Mesendoderm (in vitro differentiated cells): ENCODE measurements at regions not wholly inside any gene's neighbourhood (a gene's known extent, or its start where the extent isn't known, plus 50 kb on each side); places are given as distances from the start of the nearest gene placed in this dataset.

ENCODE experiments used
- DNase-seq: peaks from one replicate; pipeline ENCODE4 v3.0.0; 2013
- H2AK5ac ChIP-seq: 2 replicates; pipeline ENCODE4 v1.6.1; 2013; ENCODE audit warnings: low read length, inconsistent platforms
- H2BK120ac ChIP-seq: 2 replicates; pipeline ENCODE4 v1.6.1; 2013; ENCODE audit warnings: low read depth, mild to moderate bottlenecking, low read length, moderate library complexity, mixed read lengths
- H2BK15ac ChIP-seq: replicated peaks from 2 replicates; pipeline ENCODE4 v1.6.1; 2013; ENCODE audit warnings: low read depth, mild to moderate bottlenecking, moderate library complexity
- H2BK5ac ChIP-seq: 2 replicates; pipeline ENCODE4 v1.6.1; 2013; ENCODE audit warnings: low read length, inconsistent platforms
- H3K18ac ChIP-seq: 2 replicates; pipeline ENCODE4 v1.6.1; 2013; ENCODE audit warnings: mild to moderate bottlenecking, low read length, mixed read lengths
- H3K23ac ChIP-seq: one replicate; pipeline ENCODE4 v1.6.1; 2013; ENCODE audit warnings: low read length
- H3K27ac ChIP-seq: 2 replicates; pipeline ENCODE4 v1.5.1; 2013; ENCODE audit warnings: low read depth, mild to moderate bottlenecking, inconsistent platforms, low read length, moderate library complexity
- H3K27me3 ChIP-seq: 2 replicates; pipeline ENCODE4 v1.6.1; 2013; ENCODE audit warnings: low read length, control low read depth, mild to moderate bottlenecking, inconsistent platforms; ENCODE audit not compliant: insufficient read depth, poor library complexity
- H3K36me3 ChIP-seq: 2 replicates; pipeline ENCODE4 v1.6.1; 2013; ENCODE audit warnings: low read length, inconsistent platforms; ENCODE audit not compliant: control insufficient read depth, insufficient read depth
- H3K4ac ChIP-seq: one replicate; pipeline ENCODE4 v1.6.1; 2013; ENCODE audit warnings: low read depth, mild to moderate bottlenecking, low read length, moderate library complexity
- H3K4me1 ChIP-seq: 2 replicates; pipeline ENCODE4 v1.6.1; 2013; ENCODE audit warnings: low read depth, low read length, inconsistent platforms; ENCODE audit not compliant: control insufficient read depth
- H3K4me2 ChIP-seq: 2 replicates; pipeline ENCODE4 v1.6.1; 2013; ENCODE audit warnings: low read length
- H3K4me3 ChIP-seq: 2 replicates; pipeline ENCODE4 v1.5.1; 2013; ENCODE audit warnings: mild to moderate bottlenecking, low read length
- H3K56ac ChIP-seq: one replicate; pipeline ENCODE4 v1.6.1; 2013; ENCODE audit warnings: low read length
- H3K79me1 ChIP-seq: 2 replicates; pipeline ENCODE4 v1.6.1; 2013; ENCODE audit warnings: low read length, inconsistent platforms
- H3K79me2 ChIP-seq: 2 replicates; pipeline ENCODE4 v1.6.1; 2013; ENCODE audit warnings: mild to moderate bottlenecking, low read length; ENCODE audit not compliant: control insufficient read depth, insufficient read depth
- H3K9ac ChIP-seq: 2 replicates; pipeline ENCODE4 v1.6.1; 2013; ENCODE audit warnings: low read length, inconsistent platforms
- H4K5ac ChIP-seq: one replicate; pipeline ENCODE4 v1.6.1; 2013; ENCODE audit warnings: low read length
- H4K8ac ChIP-seq: one replicate; pipeline ENCODE4 v1.6.1; 2013; ENCODE audit warnings: low read depth, mild to moderate bottlenecking, control low read depth, low read length, moderate library complexity
- WGBS: extraction: QIAGEN DNeasy Blood & Tissue Kit; methylation state at CpG from one replicate; pipeline ENCODE4 v1.1.7; 2013; ENCODE audit warnings: low lambda C conversion rate, missing lambda C conversion rate; ENCODE audit not compliant: insufficient coverage; ENCODE audit errors: extremely low coverage; 5-methylcytosine and 5-hydroxymethylcytosine counted together

GRCh38 chr4:100117750-100118149 is 72.5 kb downstream of the DDIT4L start:
- Histone ChIP-seq H2AK5ac (no peak overlapping the region), H3K18ac (no peak overlapping the region), H3K79me1 (no peaks in the 10 kb centered on the region), H2BK15ac (no peak overlapping the region), H3K4me2 (no peak overlapping the region), H3K4me3 (no peak overlapping the region), H3K27me3 (no peaks in the 10 kb centered on the region), H4K8ac (no peak overlapping the region), H3K9ac (no peak overlapping the region), H3K56ac (no peak overlapping the region), H2BK120ac (no peak overlapping the region), H2BK5ac (no peak overlapping the region), H3K27ac (no peak overlapping the region), H4K5ac (no peak overlapping the region), H3K23ac (no peak overlapping the region), H3K79me2 (no peaks in the 10 kb centered on the region), H3K4me1 (peaks cover 2% of the 10 kb centered on the region), H3K4ac (no peak overlapping the region), H3K36me3 (no peaks in the 10 kb centered on the region)
- DNase-seq, result no peak
- WGBS, result no CpG with 5 or more reads among the region's 3 CpGs

GRCh38 chr4:100114909-100115308 is 75.4 kb downstream of the DDIT4L start:
- Histone ChIP-seq H3K4me1 (peaks cover 2% of the 10 kb centered on the region), H2BK120ac (no peak overlapping the region), H2BK15ac (no peak overlapping the region), H3K4ac (no peak overlapping the region), H2BK5ac (no peak overlapping the region), H3K27me3 (no peaks in the 10 kb centered on the region), H3K4me3 (no peak overlapping the region), H3K56ac (no peak overlapping the region), H3K36me3 (no peaks in the 10 kb centered on the region), H3K27ac (no peak overlapping the region), H2AK5ac (no peak overlapping the region), H3K9ac (no peak overlapping the region), H3K4me2 (no peak overlapping the region), H4K8ac (no peak overlapping the region), H3K79me1 (no peaks in the 10 kb centered on the region), H3K23ac (no peak overlapping the region), H3K18ac (no peak overlapping the region), H4K5ac (no peak overlapping the region), H3K79me2 (no peaks in the 10 kb centered on the region)
- DNase-seq, result no peak
- WGBS, result no CpG with 5 or more reads among the region's 4 CpGs

- DNase-seq, result no peak
- Histone ChIP-seq H3K4me3 (no peak overlapping the region), H3K27me3 (no peaks in the 10 kb centered on the region), H3K79me2 (no peaks in the 10 kb centered on the region), H3K4me1 (peaks cover 2% of the 10 kb centered on the region), H3K79me1 (no peaks in the 10 kb centered on the region), H3K18ac (no peak overlapping the region), H3K36me3 (no peaks in the 10 kb centered on the region), H2BK120ac (no peak overlapping the region), H4K8ac (no peak overlapping the region), H2BK5ac (no peak overlapping the region), H3K9ac (no peak overlapping the region), H2AK5ac (no peak overlapping the region), H3K56ac (no peak overlapping the region), H3K4ac (no peak overlapping the region), H2BK15ac (peak overlapping the region; percentile 25), H3K23ac (no peak overlapping the region), H3K4me2 (no peak overlapping the region), H3K27ac (no peak overlapping the region), H4K5ac (no peak overlapping the region)
- WGBS, result no CpG with 5 or more reads among the region's 2 CpGs
Observed at GRCh38 chr4:100113732-100114131, 76.5 kb downstream of the DDIT4L start.

- Histone ChIP-seq H3K23ac (no peak overlapping the region), H3K4ac (no peak overlapping the region), H3K18ac (no peak overlapping the region), H2BK5ac (no peak overlapping the region), H3K4me2 (no peak overlapping the region), H3K79me2 (no peaks in the 10 kb centered on the region), H4K8ac (no peak overlapping the region), H4K5ac (no peak overlapping the region), H3K27ac (no peak overlapping the region), H2AK5ac (no peak overlapping the region), H3K27me3 (no peaks in the 10 kb centered on the region), H3K79me1 (no peaks in the 10 kb centered on the region), H3K4me3 (no peak overlapping the region), H3K56ac (no peak overlapping the region), H3K4me1 (peaks cover 2% of the 10 kb centered on the region), H3K36me3 (no peaks in the 10 kb centered on the region), H2BK120ac (no peak overlapping the region), H2BK15ac (no peak overlapping the region), H3K9ac (no peak overlapping the region)
- no peak for DNase-seq
- WGBS, result no CpG with 5 or more reads among the region's 1 CpG
Observed at GRCh38 chr4:100113096-100113495, 77.2 kb downstream of the DDIT4L start.

GRCh38 chr4:100109921-100110320 is 80.3 kb downstream of the DDIT4L start:
- Histone ChIP-seq H3K27me3 (no peaks in the 10 kb centered on the region), H3K79me1 (no peaks in the 10 kb centered on the region), H3K79me2 (no peaks in the 10 kb centered on the region), H3K4me2 (no peak overlapping the region), H3K36me3 (no peaks in the 10 kb centered on the region), H3K18ac (no peak overlapping the region), H3K27ac (no peak overlapping the region), H3K56ac (no peak overlapping the region), H3K23ac (no peak overlapping the region), H4K8ac (no peak overlapping the region), H2BK15ac (no peak overlapping the region), H3K4me3 (no peak overlapping the region), H2AK5ac (no peak overlapping the region), H4K5ac (no peak overlapping the region), H2BK120ac (no peak overlapping the region), H3K4me1 (no peaks in the 10 kb centered on the region), H2BK5ac (no peak overlapping the region), H3K9ac (no peak overlapping the region), H3K4ac (no peak overlapping the region)
- no peak for DNase-seq
- WGBS, result no CpG with 5 or more reads among the region's 2 CpGs

GRCh38 chr4:100108869-100109268 is 81.4 kb downstream of the DDIT4L start:
- no peak overlapping the region for H4K8ac ChIP-seq
- no peak overlapping the region for H3K18ac ChIP-seq
- no peak overlapping the region for H3K4ac ChIP-seq
- no peak overlapping the region for H2AK5ac ChIP-seq
- H3K79me2 ChIP-seq, result no peaks in the 10 kb centered on the region
- H3K56ac ChIP-seq, result no peak overlapping the region
- no peak for DNase-seq
- no peak overlapping the region for H3K27ac ChIP-seq
- H3K4me3 ChIP-seq, result no peak overlapping the region
- no peak overlapping the region for H4K5ac ChIP-seq
- no peak overlapping the region for H2BK5ac ChIP-seq
- no peaks in the 10 kb centered on the region for H3K36me3 ChIP-seq
- H2BK120ac ChIP-seq, result no peak overlapping the region
- no peak overlapping the region for H3K9ac ChIP-seq
- no peaks in the 10 kb centered on the region for H3K27me3 ChIP-seq
- no peaks in the 10 kb centered on the region for H3K79me1 ChIP-seq
- H3K4me1 ChIP-seq, result no peaks in the 10 kb centered on the region
- H3K23ac ChIP-seq, result no peak overlapping the region
- H2BK15ac ChIP-seq, result no peak overlapping the region
- no peak overlapping the region for H3K4me2 ChIP-seq
